ENCODE measurements at regions not wholly inside any gene's neighbourhood (a gene's known extent, or its start where the extent isn't known, plus 50 kb on each side); places are given as distances from the start of the nearest gene placed in this dataset.
"Not testable (repeated sequence)": the region's sequence is repeated elsewhere in the genome, so short reads cannot be mapped to it uniquely, and the experiment has no call there.

- DNase-seq, result not testable (repeated sequence)
Measured at GRCh38 chr3:145517416-145517815, 643.6 kb downstream of the PLOD2 start.

DNA sequence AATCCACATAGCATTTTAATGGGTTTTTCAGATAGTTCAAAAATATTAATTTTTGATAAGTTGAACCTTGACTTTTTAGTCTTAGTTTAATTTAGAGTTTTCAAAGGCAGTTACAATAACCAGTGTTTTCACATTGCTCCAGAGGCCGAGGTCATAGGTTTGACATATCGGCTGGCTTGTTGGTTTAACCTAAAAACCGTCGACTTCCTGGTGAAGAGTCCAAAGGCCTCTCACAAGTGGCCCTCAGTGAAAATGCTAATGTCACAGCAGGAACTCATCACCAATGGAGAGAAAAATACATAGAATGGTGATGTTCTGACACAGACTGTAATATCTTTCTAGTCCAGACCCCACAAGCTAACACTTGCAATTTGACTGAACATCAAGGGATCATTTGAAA, 642.3 kb downstream of the PLOD2 start:
- no peak for DNase-seq

DNA sequence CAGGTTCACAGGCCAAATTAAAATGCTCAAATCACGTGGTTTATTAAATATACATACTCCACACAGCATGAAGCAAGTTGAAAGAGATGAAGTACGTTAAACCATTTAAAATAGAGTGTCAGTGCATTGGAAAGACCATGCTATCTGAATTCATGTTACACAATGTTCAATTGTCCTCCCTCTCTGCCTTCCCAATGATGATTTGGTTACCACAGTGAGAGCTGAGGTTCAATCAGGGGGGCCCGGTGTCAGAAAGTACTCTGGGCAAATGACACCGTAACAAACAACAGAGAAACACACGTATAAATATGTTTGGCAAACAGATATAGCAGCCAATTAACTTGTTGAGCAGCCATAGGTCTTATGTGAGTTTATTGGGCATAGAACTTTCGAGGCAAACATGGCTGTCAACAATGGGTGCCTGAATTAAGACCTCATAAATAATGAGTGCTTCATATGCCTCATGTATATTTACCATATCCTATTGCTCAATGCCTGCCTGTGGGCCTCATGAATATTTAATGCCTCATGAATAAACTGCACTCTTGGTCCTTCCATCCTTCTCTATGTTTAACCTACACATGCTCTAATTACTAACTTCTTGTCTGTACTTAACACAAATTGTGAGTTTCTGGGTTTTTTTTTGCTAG, 641.5 kb downstream of the PLOD2 start:
- DNase-seq, result no peak

DNA sequence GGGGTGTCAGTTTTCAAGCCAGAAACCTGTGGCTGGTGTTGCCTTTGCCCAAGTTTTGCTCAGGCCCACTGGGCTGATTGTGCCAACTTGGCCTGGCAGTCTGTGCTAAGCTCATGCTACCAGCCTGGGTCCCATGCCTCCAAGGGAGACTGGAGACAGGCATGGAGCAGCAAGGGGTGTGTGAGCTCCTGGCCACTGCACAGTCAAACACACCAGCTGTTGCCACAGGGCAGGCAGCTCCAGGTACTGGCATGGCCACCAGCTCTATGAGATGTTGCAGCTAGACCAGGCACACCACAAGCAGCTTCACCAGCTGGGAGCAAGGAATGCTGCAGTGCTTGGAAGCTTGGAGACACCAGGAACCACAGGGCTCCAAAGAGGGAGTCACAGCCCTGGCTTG, 638.8 kb downstream of the PLOD2 start:
- no peak for DNase-seq

GRCh38 chr3:145522893-145523651, 637.9 kb downstream of the PLOD2 start:
- DNase-seq, result no peak

GRCh38 chr3:145531548-145531947, 629.4 kb downstream of the PLOD2 start:
- no peak for DNase-seq

GRCh38 chr3:145533696-145534095, 627.3 kb downstream of the PLOD2 start:
- DNase-seq, result no peak

DNA sequence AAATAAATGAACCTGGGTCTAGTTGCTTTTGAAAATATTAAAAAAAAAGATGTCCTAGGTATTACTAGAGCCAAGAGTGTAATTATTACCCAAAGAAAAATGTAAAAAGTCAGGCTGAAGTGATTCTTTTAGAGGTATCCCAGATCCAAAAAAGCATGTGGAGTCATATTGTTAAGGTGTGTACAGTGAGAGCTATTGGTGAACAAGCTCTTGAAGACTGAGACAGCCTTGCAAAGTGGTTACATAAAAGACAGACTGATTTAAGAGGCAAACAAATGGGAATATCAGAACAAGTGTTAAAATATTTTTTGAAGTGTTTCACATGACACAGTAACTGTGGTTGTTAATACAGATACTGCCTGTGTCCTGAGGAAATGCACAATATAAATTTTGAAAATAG, 624.5 kb downstream of the PLOD2 start:
- DNase-seq, result no peak

DNA sequence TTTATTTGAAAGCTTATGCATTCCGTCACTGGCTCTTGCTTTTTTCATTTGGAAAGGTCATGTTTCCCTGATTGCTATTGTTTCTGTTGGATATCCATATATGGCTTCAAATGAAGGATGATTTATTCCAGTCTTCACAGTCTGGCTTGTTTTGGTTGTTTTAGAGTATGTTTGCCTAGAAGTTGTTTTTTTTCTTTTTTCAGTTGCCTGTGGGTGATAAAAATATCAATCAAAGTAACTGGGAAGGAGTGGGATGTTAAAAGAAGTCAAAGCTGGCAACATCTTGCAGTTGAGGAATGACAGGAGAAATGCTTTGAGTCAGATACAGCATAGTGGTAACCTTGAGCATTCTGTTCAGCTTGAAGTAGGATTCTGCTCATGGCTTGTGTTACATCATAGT, 610.5 kb downstream of the PLOD2 start:
- no peak for DNase-seq

GRCh38 chr3:145557405-145557804, 603.6 kb downstream of the PLOD2 start:
- no peak for DNase-seq

DNA sequence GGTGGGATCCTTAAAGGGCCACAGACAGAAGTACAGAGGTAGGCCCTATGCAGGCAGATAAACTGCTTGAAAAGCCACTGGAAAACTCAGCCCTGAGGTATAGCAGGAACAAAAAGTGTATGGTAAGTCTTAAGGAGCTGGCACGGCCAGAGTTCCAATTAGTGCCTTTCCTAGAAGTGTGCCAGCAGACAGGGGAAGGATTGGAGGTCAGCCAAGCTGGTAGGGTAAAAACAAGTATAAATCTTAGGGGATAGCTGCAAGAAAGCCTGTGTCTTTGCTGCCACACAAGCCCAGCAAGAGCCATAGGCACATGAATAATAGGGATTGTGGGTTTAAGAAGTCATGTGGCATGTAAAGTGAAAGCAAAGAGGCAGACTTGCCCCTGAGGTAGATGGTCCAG, 582.5 kb downstream of the PLOD2 start:
- DNase-seq, result no peak

GRCh38 chr3:145581694-145582093, 579.3 kb downstream of the PLOD2 start:
- no peak for DNase-seq

- no peak for DNase-seq
Measured at GRCh38 chr3:145604851-145605250, 556.1 kb downstream of the PLOD2 start.

DNA sequence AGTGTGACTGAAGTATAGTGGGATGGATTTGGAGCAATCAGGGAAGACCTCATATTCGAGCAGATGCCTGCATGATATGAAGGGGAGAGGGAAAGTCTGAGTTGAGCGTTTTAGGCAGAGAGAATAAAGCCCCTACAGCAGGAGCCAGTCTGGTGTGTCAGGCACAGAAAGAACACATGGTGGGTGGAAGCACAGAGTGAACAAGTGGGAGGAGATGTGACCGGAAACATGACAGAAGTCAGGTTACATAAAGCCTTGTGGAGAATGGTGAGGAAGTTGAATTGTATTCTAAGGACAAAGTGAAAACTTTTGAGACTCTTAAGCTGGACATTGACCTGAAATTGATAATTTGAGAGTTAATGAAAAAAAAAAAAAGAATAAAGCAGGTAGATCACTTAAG, 541.0 kb downstream of the PLOD2 start:
- DNase-seq, result no peak

GRCh38 chr3:145620486-145620885, 540.5 kb downstream of the PLOD2 start:
- no peak for DNase-seq

GRCh38 chr3:145623349-145623748, 537.6 kb downstream of the PLOD2 start:
- no peak for DNase-seq

- no peak for DNase-seq
Measured at GRCh38 chr3:145628211-145628610, 532.8 kb downstream of the PLOD2 start.

GRCh38 chr3:145637105-145637504, 523.9 kb downstream of the PLOD2 start:
- DNase-seq, result no peak

DNA sequence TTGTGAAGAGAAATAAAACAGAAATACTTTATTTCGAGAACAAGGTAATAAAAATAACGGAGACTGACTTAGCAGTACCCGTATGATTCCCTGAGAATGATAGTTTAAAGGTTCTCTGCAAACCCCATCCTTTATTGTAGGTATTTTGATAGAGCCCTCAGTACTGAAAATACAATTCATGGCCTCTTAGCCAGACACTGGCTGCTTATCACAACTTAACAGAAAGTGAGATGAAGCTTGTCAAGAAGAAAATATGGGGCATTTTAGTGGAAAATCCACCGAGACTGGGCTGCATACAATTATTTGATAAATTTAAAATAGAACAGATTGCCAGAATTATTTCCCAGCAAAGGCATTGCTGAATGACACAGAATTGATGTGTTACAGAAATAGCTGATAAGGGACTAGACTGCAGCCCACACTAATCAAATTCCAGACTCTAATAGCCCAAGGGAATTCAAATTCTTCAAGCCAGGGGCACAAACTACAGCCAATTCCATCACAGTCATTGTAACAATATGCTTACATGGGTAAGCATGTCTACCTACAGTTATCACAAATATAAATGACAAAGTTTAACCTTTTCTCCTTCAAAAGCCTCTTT, 521.9 kb downstream of the PLOD2 start:
- no peak for DNase-seq

DNA sequence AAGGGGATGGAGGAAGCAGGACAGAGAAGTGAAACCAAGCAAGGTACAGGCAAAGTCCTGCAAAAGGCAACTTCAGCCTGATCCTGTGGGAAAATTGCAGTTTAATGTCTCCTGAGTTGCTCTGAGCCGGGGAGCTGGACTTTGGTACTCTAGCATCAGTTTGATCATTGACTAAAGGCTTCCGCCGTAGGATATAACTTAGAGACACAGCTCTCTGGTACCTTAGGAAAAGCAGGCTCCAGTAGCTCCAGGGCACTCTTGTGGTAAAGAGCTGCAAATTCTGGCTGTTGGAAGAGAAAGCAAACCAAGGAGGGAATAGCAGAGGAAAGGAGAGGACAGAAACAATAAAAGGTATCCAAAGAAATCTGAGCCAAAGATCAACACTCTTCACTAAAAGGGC, 521.1 kb downstream of the PLOD2 start:
- no peak for DNase-seq

DNA sequence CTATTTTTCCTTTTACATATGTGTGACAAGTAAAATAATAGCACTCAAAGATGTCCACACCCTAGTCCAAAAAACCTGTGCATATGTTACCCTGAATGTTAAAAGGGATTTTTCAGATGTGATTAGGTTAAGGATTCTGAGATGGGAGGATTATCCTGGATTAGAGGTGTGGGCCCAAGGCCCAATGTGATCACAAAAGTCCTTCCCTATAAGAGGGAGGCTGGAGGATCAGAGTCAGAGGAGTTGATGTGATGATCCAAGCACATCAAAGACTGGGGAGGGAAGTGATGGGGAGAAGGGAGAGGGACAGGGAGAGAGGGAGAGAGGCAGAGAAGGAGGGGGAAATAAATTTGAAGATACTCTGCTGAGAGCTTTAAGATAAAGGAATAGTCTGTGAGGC, 512.6 kb downstream of the PLOD2 start:
- no peak for DNase-seq

- DNase-seq, result no peak
Measured at GRCh38 chr3:145649368-145649887, 511.6 kb downstream of the PLOD2 start.

GRCh38 chr3:145650170-145650569, 510.8 kb downstream of the PLOD2 start:
- no peak for DNase-seq

DNA sequence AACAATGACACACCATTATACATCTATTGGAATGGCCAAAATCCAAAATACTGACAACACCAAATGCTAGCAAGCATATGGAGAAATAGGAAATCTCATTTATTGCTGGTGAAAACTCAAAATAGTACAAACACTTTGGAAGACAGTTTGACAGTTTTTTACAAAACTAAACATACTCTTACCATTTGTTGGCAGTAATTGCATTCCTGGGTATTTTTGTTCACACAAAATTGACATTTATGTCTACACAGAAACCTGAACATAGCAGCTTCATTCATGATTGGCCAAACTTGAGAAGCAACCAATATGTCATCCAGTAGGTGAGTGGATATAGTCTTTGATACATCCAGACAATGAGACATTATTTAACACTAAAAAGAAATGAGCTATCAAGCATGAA, 489.9 kb downstream of the PLOD2 start:
- no peak for DNase-seq

Measured in CD4-positive, alpha-beta T cell treated with Interleukin-15 for 1 hour (primary cell).